ENCODE measurements at regions not wholly inside any gene's neighbourhood (a gene's known extent, or its start where the extent isn't known, plus 50 kb on each side); places are given as distances from the start of the nearest gene placed in this dataset.

DNA sequence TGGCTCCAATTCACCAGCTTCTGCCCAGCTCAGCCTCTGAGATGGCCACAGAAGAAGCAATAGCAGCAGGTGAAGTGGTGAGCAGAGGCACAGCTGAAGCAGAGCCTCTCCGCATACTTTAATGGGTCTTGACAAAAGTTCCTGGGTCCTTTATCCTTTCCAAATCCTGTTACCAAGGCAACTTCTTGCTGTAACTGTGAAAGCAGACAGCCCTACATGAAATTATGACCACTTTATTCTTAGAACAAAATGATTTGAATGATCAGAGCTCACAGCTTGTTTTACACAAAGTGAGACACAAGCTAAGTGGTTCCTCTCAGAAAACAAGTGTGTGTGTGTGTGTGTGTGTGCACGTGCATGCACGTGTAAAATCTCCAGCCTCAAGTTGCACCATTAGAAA lies 245.6 kb downstream of the HTR7 start:
- CTCF ChIA-PET: interaction anchor here (1.5 kb wide), 1 partner anchor 656 kb away, joined by 3 read pairs; no protein-coding TSS in a partner anchor
- no peak for FAIRE-seq

DNA sequence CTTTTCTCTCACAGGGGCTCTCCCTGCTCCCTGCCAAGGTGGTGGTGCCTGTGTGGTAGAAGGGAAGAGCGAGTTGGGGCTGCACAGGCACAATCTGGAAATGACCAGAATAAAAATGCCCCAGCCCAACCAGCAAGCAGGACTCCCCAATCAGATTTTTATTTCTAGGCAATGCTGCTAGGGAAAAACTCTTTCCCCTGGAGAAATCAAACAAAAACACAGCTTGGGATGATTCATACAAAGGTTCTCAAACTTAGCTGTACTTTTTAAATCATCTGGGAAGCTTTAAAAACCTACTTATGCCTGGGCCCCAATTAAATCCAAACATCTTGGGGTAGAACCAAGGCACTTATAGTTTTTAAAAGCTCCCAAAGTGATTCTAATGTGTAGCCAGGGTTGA lies 243.2 kb downstream of the HTR7 start:
- ChIA-PET CTCF (no interaction called here), POLR2A (no interaction called here)
- TF ChIP-seq HOXA7 (CRISPR knock-in tag; IDR thresholded peaks at IDR 0.05): no peak
- no peak for TF ChIP-seq BHLHE40 (IDR thresholded peaks at IDR 0.05; ENCODE audit: low read depth, low read length)
- TF ChIP-seq, protein P1, sequence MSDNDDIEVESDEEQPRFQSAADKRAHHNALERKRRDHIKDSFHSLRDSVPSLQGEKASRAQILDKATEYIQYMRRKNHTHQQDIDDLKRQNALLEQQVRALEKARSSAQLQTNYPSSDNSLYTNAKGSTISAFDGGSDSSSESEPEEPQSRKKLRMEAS (IDR thresholded peaks at IDR 0.05): no peak
- TF ChIP-seq CHD4 (IDR thresholded peaks at IDR 0.05; ENCODE audit: borderline replicate concordance): no peak
- TF ChIP-seq RARB (CRISPR knock-in tag; IDR thresholded peaks at IDR 0.05): no peak
- no peak for TF ChIP-seq CBX2 (IDR thresholded peaks at IDR 0.05; ENCODE audit: borderline replicate concordance, low read depth)
- no peak for TF ChIP-seq POLR2AphosphoS2 (conservative IDR thresholded peaks at IDR 0.05; ENCODE audit: low read length)
- TF ChIP-seq HDAC2 (IDR thresholded peaks at IDR 0.05): no peak
- no peak for TF ChIP-seq SREBF2 (IDR thresholded peaks at IDR 0.05)
- TF ChIP-seq MYC (IDR thresholded peaks at IDR 0.05; ENCODE audit: borderline replicate concordance, low read length): no peak
- TF ChIP-seq CBX8 (IDR thresholded peaks at IDR 0.05): no peak
- no peak for TF ChIP-seq EHF (CRISPR knock-in tag; IDR thresholded peaks at IDR 0.05)
- no peak for TF ChIP-seq CHD2 (IDR thresholded peaks at IDR 0.05; ENCODE audit: low read length, partially characterized antibody)
- no peak overlapping the region for H3K4me3 ChIP-seq
- WGBS (ENCODE audit: missing lambda C conversion rate): 0% methylated on average over 1 of the region's 1 CpG
- DNase-seq (ENCODE audit: low read depth in 1 of 2, low spot score in 1 of 2) (no peak), ATAC-seq (no peak), FAIRE-seq (no peak)
- no peaks in the 10 kb centered on the region for H3K9me3 ChIP-seq
- no peak overlapping the region for H3K27ac ChIP-seq
- no peaks in the 10 kb centered on the region for H3K4me1 ChIP-seq
- no peak overlapping the region for H3K4me2 ChIP-seq

More for the DNA sequence above, 245.6 kb downstream of the HTR7 start:
- TF ChIP-seq FOXS1 (CRISPR knock-in tag; IDR thresholded peaks at IDR 0.05): no peak
- no peak for TF ChIP-seq MAZ (IDR thresholded peaks at IDR 0.05; ENCODE audit: borderline replicate concordance, low read depth, low read length)
- no peak for TF ChIP-seq RNF2 (IDR thresholded peaks at IDR 0.05; ENCODE audit: borderline replicate concordance, low read depth)
- TF ChIP-seq JUNB (IDR thresholded peaks at IDR 0.05): no peak
- TF ChIP-seq CTCF (IDR thresholded peaks at IDR 0.05): no peak
- TF ChIP-seq ZNF302 (CRISPR knock-in tag; IDR thresholded peaks at IDR 0.05): no peak
- no peak for TF ChIP-seq KDM1A (IDR thresholded peaks at IDR 0.05; ENCODE audit: low read depth)
- Histone ChIP-seq H3K9me3 (no peaks in the 10 kb centered on the region), H3K27ac (no peak overlapping the region), H3K4me1 (no peaks in the 10 kb centered on the region), H3K4me2 (no peak overlapping the region), H3K4me3 (no peak overlapping the region)
- no peak for DNase-seq (ENCODE audit: low read depth in 1 of 2, low spot score in 1 of 2)
- ATAC-seq: no peak
- POLR2A ChIA-PET: no interaction called here
- WGBS (ENCODE audit: missing lambda C conversion rate): 26% methylated on average over 3 of the region's 3 CpGs

- POLR2A ChIA-PET: no interaction called here
- 3% methylated on average over 2 of the region's 2 CpGs for whole genome bisulfite sequencing (ENCODE audit: missing lambda C conversion rate)
- no peak for FAIRE-seq
- Histone ChIP-seq H3K4me3 (no peak overlapping the region), H3K9me3 (no peaks in the 10 kb centered on the region), H3K4me2 (no peak overlapping the region), H3K4me1 (no peaks in the 10 kb centered on the region), H3K27ac (no peak overlapping the region)
- ATAC-seq: no peak
- no peak for DNase-seq (ENCODE audit: low read depth in 1 of 2, low spot score in 1 of 2)
- TF ChIP-seq HDAC2 (IDR thresholded peaks at IDR 0.05) (no peak), HMGXB4 (CRISPR knock-in tag; IDR thresholded peaks at IDR 0.05; ENCODE audit: borderline replicate concordance) (no peak)
- TF ChIP-seq, protein P2, sequence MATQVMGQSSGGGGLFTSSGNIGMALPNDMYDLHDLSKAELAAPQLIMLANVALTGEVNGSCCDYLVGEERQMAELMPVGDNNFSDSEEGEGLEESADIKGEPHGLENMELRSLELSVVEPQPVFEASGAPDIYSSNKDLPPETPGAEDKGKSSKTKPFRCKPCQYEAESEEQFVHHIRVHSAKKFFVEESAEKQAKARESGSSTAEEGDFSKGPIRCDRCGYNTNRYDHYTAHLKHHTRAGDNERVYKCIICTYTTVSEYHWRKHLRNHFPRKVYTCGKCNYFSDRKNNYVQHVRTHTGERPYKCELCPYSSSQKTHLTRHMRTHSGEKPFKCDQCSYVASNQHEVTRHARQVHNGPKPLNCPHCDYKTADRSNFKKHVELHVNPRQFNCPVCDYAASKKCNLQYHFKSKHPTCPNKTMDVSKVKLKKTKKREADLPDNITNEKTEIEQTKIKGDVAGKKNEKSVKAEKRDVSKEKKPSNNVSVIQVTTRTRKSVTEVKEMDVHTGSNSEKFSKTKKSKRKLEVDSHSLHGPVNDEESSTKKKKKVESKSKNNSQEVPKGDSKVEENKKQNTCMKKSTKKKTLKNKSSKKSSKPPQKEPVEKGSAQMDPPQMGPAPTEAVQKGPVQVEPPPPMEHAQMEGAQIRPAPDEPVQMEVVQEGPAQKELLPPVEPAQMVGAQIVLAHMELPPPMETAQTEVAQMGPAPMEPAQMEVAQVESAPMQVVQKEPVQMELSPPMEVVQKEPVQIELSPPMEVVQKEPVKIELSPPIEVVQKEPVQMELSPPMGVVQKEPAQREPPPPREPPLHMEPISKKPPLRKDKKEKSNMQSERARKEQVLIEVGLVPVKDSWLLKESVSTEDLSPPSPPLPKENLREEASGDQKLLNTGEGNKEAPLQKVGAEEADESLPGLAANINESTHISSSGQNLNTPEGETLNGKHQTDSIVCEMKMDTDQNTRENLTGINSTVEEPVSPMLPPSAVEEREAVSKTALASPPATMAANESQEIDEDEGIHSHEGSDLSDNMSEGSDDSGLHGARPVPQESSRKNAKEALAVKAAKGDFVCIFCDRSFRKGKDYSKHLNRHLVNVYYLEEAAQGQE (IDR thresholded peaks at IDR 0.05): peak; percentile 85
- CTCF ChIA-PET: no interaction called here
Measured at GRCh38 chr10:90621577-90621976, 236.3 kb downstream of the HTR7 start.
